OCI-LY3 (cell line): ENCODE measurements at regions not wholly inside any gene's neighbourhood (a gene's known extent, or its start where the extent isn't known, plus 50 kb on each side); places are given as distances from the start of the nearest gene placed in this dataset.

Experiments used
- H2AFZ ChIP-seq: fragments of 200-600, 300-600 bp; shearing (Covaris generic); 2 replicates; pipeline ENCODE4 v1.6.0; 2014; ENCODE audit warnings: antibody characterized with exemption, low read depth, low read length
- H3K27ac ChIP-seq: fragments of 200-600, 300-600 bp; sonication (generic); 2 replicates; pipeline ENCODE4 v1.5.1; 2014; ENCODE audit warnings: mild to moderate bottlenecking, low read length, moderate library complexity, mixed read lengths
- H3K27me3 ChIP-seq: fragments of 200-600, 300-600 bp; sonication (generic); 2 replicates; pipeline ENCODE4 v1.6.1; 2014; ENCODE audit warnings: low read depth, low read length, mixed read lengths
- H3K36me3 ChIP-seq: fragments of 200-600, 300-600 bp; sonication (generic); replicated peaks from 2 replicates; pipeline ENCODE3; 2014; ENCODE audit warnings: low read depth, low read length, mixed read lengths
- H3K4me1 ChIP-seq: fragments of 300-600, 200-600 bp; sonication (generic); 2 replicates; pipeline ENCODE4 v1.6.1; 2014; ENCODE audit warnings: low read length, mixed read lengths
- H3K4me2 ChIP-seq: fragments of 200-600, 300-600 bp; sonication (generic); 2 replicates; pipeline ENCODE4 v1.6.1; 2014; ENCODE audit warnings: low read length, mixed read lengths
- H3K4me3 ChIP-seq: fragments of 300-600, 200-600 bp; sonication (generic); 2 replicates; pipeline ENCODE4 v1.5.1; 2014; ENCODE audit warnings: antibody characterized with exemption, mild to moderate bottlenecking, low read length, moderate library complexity
- H3K79me2 ChIP-seq: fragments of 300-600, 200-600 bp; shearing (Covaris generic); 2 replicates; pipeline ENCODE4 v1.6.1; 2014; ENCODE audit warnings: mild to moderate bottlenecking, low read length, mixed read lengths
- H3K9ac ChIP-seq: fragments of 300-600, 200-600 bp; shearing (Covaris generic); 2 replicates; pipeline ENCODE4 v1.6.0; 2014; ENCODE audit warnings: mild to moderate bottlenecking, low read length, moderate library complexity
- H3K9me3 ChIP-seq: fragments of 200-600, 300-600 bp; shearing (Covaris generic); 2 replicates; pipeline ENCODE4 v1.6.1; 2014; ENCODE audit warnings: low read length, mixed read lengths; ENCODE audit not compliant: insufficient read depth
- H4K20me1 ChIP-seq: fragments of 200-600, 300-600 bp; sonication (generic); 2 replicates; pipeline ENCODE4 v1.6.1; 2016; ENCODE audit warnings: low read length, mixed read lengths; ENCODE audit not compliant: insufficient read depth
- EZH2phosphoT487 ChIP-seq: fragments of 200-600 bp; shearing (Covaris generic); IDR thresholded peaks from 2 replicates; pipeline ENCODE4 v1.6.1; 2018; ENCODE audit warnings: antibody characterized with exemption, mixed run types, low read depth
- TF ChIP-seq, protein P1 (sequence below): fragments of 200-600, 300-600 bp; sonication (generic); IDR thresholded peaks from 2 replicates; pipeline ENCODE4 v1.5.1; 2014; ENCODE audit warnings: antibody characterized with exemption, low read length, low read depth

- H3K79me2 ChIP-seq = no peaks in the 10 kb centered on the region
- no peaks in the 10 kb centered on the region for H4K20me1 ChIP-seq
- no peak for TF ChIP-seq EZH2phosphoT487
- TF ChIP-seq, protein P1, sequence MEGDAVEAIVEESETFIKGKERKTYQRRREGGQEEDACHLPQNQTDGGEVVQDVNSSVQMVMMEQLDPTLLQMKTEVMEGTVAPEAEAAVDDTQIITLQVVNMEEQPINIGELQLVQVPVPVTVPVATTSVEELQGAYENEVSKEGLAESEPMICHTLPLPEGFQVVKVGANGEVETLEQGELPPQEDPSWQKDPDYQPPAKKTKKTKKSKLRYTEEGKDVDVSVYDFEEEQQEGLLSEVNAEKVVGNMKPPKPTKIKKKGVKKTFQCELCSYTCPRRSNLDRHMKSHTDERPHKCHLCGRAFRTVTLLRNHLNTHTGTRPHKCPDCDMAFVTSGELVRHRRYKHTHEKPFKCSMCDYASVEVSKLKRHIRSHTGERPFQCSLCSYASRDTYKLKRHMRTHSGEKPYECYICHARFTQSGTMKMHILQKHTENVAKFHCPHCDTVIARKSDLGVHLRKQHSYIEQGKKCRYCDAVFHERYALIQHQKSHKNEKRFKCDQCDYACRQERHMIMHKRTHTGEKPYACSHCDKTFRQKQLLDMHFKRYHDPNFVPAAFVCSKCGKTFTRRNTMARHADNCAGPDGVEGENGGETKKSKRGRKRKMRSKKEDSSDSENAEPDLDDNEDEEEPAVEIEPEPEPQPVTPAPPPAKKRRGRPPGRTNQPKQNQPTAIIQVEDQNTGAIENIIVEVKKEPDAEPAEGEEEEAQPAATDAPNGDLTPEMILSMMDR = no peak
- no peaks in the 10 kb centered on the region for H3K9me3 ChIP-seq
- H3K27me3 ChIP-seq = no peaks in the 10 kb centered on the region
- H3K9ac ChIP-seq = no peak overlapping the region
- no peak overlapping the region for H3K4me2 ChIP-seq
- H3K27ac ChIP-seq = no peak overlapping the region
- no peak overlapping the region for H3K4me3 ChIP-seq
- no peaks in the 10 kb centered on the region for H3K4me1 ChIP-seq
- H3K36me3 ChIP-seq = no peaks in the 10 kb centered on the region
- H2AFZ ChIP-seq = no peak overlapping the region
Measured at GRCh38 chr3:148532774-148533173, 164.9 kb upstream of the AGTR1 start.

GRCh38 chr3:148534089-148534988 is 163.4 kb upstream of the AGTR1 start:
- Histone ChIP-seq H3K27me3 (no peaks in the 10 kb centered on the region), H2AFZ (no peak overlapping the region), H3K79me2 (no peaks in the 10 kb centered on the region), H3K4me1 (no peaks in the 10 kb centered on the region), H3K27ac (no peak overlapping the region), H3K4me3 (no peak overlapping the region), H3K4me2 (no peak overlapping the region), H3K36me3 (no peaks in the 10 kb centered on the region), H3K9ac (no peak overlapping the region), H3K9me3 (no peaks in the 10 kb centered on the region), H4K20me1 (no peaks in the 10 kb centered on the region)
- TF ChIP-seq, protein P1 = no peak
- TF ChIP-seq EZH2phosphoT487 = no peak

GRCh38 chr3:148535001-148535400 is 162.7 kb upstream of the AGTR1 start:
- Histone ChIP-seq H3K9ac (no peak overlapping the region), H3K9me3 (no peaks in the 10 kb centered on the region), H3K4me1 (no peaks in the 10 kb centered on the region), H3K27ac (no peak overlapping the region), H3K79me2 (no peaks in the 10 kb centered on the region), H3K27me3 (no peaks in the 10 kb centered on the region), H2AFZ (no peak overlapping the region), H3K36me3 (no peaks in the 10 kb centered on the region), H4K20me1 (no peaks in the 10 kb centered on the region), H3K4me3 (no peak overlapping the region), H3K4me2 (no peak overlapping the region)
- TF ChIP-seq, protein P1 = no peak
- no peak for TF ChIP-seq EZH2phosphoT487

DNA sequence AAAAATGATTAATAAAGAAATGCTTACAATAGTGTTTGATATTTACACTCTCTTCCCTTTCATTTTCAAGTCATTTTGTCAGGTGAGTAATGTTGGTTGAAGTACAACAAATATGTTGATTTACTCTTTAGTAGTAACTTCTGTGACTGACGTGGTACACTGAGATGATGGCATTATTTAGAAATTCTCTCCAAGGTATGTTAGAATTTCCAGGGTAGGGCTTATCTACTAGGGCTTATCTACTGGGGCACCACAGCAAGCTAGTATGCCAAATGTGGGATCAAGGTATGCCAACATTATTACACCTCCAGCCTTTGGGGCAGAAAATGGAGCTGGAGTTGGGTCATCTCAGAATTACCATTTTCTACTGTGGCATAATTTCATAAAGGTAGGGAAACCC is 157.4 kb upstream of the AGTR1 start:
- no peak overlapping the region for H3K9ac ChIP-seq
- TF ChIP-seq, protein P1 = no peak
- no peak for TF ChIP-seq EZH2phosphoT487
- H3K4me3 ChIP-seq = no peak overlapping the region

More for the DNA sequence above, 157.4 kb upstream of the AGTR1 start:
- Histone ChIP-seq H3K4me1 (no peaks in the 10 kb centered on the region), H2AFZ (no peak overlapping the region), H3K27ac (no peak overlapping the region), H3K9me3 (no peaks in the 10 kb centered on the region), H3K36me3 (no peaks in the 10 kb centered on the region), H4K20me1 (no peaks in the 10 kb centered on the region), H3K79me2 (no peaks in the 10 kb centered on the region), H3K4me2 (no peak overlapping the region), H3K27me3 (no peaks in the 10 kb centered on the region)
